Suprapubic skin (tissue), 4 donors: ENCODE measurements at regions not wholly inside any gene's neighbourhood (a gene's known extent, or its start where the extent isn't known, plus 50 kb on each side); places are given as distances from the start of the nearest gene placed in this dataset.

ENCODE experiments used
- EP300 ChIP-seq: sonication (generic); formaldehyde crosslinking; IDR thresholded peaks from one replicate; pipeline ENCODE4 v1.6.1; 2017; ENCODE audit warnings: antibody characterized with exemption
- POLR2A ChIP-seq, 2 donors: fragments of 450-650 bp; IDR thresholded peaks; one replicate each; pipeline ENCODE4 v1.6.1; 2017; ENCODE audit warnings: antibody characterized with exemption in 2 of 2, mild to moderate bottlenecking in 2 of 2, moderate library complexity in 2 of 2
- POLR2AphosphoS5 ChIP-seq, 3 donors: sonication (generic); formaldehyde crosslinking; IDR thresholded peaks; one replicate each; pipeline ENCODE4 v1.6.1; 2017; ENCODE audit warnings: antibody characterized with exemption in 3 of 3

GRCh38 chr6:3991941-3992340, 87.0 kb downstream of the FAM217A start:
- TF ChIP-seq POLR2AphosphoS5 (IDR thresholded peaks at IDR 0.05) = no peak
- no peak for TF ChIP-seq POLR2A (IDR thresholded peaks at IDR 0.05)
- no peak for TF ChIP-seq EP300
